Ishikawa (cell line): ENCODE measurements at regions not wholly inside any gene's neighbourhood (a gene's known extent, or its start where the extent isn't known, plus 50 kb on each side); places are given as distances from the start of the nearest gene placed in this dataset.

ENCODE experiments used
- CEBPB ChIP-seq: IDR thresholded peaks from 2 replicates; pipeline ENCODE4 v1.6.1; 2012
- CREB1 ChIP-seq: IDR thresholded peaks from 2 replicates; pipeline ENCODE4 v1.6.1; 2012; ENCODE audit warnings: low read depth
- EGR1 ChIP-seq: IDR thresholded peaks from 2 replicates; pipeline ENCODE4 v1.6.1; 2012
- EP300 ChIP-seq: IDR thresholded peaks from 2 replicates; pipeline ENCODE4 v1.6.1; 2012; ENCODE audit warnings: borderline replicate concordance
- FOXM1 ChIP-seq: IDR thresholded peaks from 2 replicates; pipeline ENCODE4 v1.6.1; 2012; ENCODE audit warnings: low read depth, borderline replicate concordance
- MAX ChIP-seq: IDR thresholded peaks from 2 replicates; pipeline ENCODE4 v1.6.1; 2012
- NFIC ChIP-seq: IDR thresholded peaks from 2 replicates; pipeline ENCODE4 v1.6.1; 2012
- RAD21 ChIP-seq: IDR thresholded peaks from 2 replicates; pipeline ENCODE4 v1.6.1; 2012; ENCODE audit warnings: low read depth
- REST ChIP-seq: IDR thresholded peaks from 2 replicates; pipeline ENCODE4 v1.6.1; 2012; ENCODE audit warnings: low read depth, mild to moderate bottlenecking
- TAF1 ChIP-seq: IDR thresholded peaks from 2 replicates; pipeline ENCODE4 v1.6.1; 2012; ENCODE audit warnings: low read depth, mild to moderate bottlenecking
- TCF12 ChIP-seq: IDR thresholded peaks from 2 replicates; pipeline ENCODE4 v1.6.1; 2012; ENCODE audit warnings: low read depth
- TEAD4 ChIP-seq: IDR thresholded peaks from 2 replicates; pipeline ENCODE4 v1.6.1; 2012
- YY1 ChIP-seq: IDR thresholded peaks from 2 replicates; pipeline ENCODE4 v1.6.1; 2012; ENCODE audit warnings: low read depth
- TF ChIP-seq, protein P1 (sequence below): IDR thresholded peaks from 2 replicates; pipeline ENCODE4 v1.6.1; 2012

GRCh38 chr1:106879538-106879937 lies 176.9 kb upstream of the PRMT6 start:
- TF ChIP-seq NFIC (no peak), CREB1 (no peak), YY1 (no peak), RAD21 (no peak), EP300 (no peak), EGR1 (no peak), MAX (no peak), REST (no peak), TAF1 (no peak)

DNA sequence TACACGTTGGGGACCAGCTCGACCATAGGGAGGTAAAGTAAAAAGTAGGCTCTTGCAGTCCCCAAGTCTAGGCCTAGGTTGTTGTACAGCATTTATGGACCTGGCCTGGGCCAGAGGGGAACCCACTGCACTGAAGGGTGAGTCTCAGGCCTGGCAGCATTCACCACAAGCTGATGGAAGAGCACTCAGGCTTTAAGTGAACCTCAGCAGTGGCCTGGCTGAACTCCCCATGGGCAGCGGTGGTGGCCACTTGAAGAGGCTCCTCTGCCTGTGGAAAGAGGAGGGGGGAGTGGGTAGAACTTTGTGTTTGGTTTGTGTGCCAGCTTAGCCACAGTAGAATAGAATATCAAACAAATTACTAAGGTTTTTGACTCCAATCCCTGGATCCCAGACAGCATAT lies 176.2 kb upstream of the PRMT6 start:
- no peak for TF ChIP-seq MAX
- TF ChIP-seq CREB1 = no peak

GRCh38 chr1:106883208-106883607 lies 173.3 kb upstream of the PRMT6 start:
- TF ChIP-seq YY1 = no peak
- TF ChIP-seq CREB1 = no peak
- no peak for TF ChIP-seq FOXM1
- TF ChIP-seq MAX = no peak

- TF ChIP-seq NFIC (no peak), YY1 (no peak), MAX (no peak), CEBPB (no peak), EP300 (no peak), REST (no peak), FOXM1 (no peak), RAD21 (no peak)
- TF ChIP-seq, protein P1, sequence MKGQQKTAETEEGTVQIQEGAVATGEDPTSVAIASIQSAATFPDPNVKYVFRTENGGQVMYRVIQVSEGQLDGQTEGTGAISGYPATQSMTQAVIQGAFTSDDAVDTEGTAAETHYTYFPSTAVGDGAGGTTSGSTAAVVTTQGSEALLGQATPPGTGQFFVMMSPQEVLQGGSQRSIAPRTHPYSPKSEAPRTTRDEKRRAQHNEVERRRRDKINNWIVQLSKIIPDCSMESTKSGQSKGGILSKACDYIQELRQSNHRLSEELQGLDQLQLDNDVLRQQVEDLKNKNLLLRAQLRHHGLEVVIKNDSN = no peak
Measured at GRCh38 chr1:106889059-106889458, 167.4 kb upstream of the PRMT6 start.

- TF ChIP-seq EGR1 (no peak), CREB1 (no peak), TEAD4 (no peak), FOXM1 (no peak), MAX (no peak), TAF1 (no peak), REST (no peak), TCF12 (no peak), RAD21 (no peak), YY1 (no peak), NFIC (no peak)
- TF ChIP-seq, protein P1 = no peak
Measured at GRCh38 chr1:106889583-106889982, 166.9 kb upstream of the PRMT6 start.
